ENCODE measurements at regions not wholly inside any gene's neighbourhood (a gene's known extent, or its start where the extent isn't known, plus 50 kb on each side); places are given as distances from the start of the nearest gene placed in this dataset.

DNA sequence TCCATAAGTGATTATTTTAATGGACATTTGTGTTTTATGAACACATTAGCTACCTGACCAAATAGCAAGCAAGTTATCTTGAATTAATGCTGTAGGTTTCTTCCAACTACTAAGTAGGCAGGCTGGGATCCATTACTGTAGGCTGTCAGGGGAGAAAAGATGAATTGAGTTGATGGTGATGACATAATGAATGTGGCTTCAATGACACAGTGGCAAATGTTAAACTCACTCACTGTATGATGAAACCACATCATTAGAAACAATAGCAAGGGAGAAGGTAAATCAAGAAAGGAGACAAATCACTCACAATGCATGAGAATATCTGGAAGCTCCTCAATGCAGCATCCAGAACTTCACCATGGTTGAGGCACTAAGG, 529.7 kb upstream of the CITED2 start:
- TF ChIP-seq, protein P1, sequence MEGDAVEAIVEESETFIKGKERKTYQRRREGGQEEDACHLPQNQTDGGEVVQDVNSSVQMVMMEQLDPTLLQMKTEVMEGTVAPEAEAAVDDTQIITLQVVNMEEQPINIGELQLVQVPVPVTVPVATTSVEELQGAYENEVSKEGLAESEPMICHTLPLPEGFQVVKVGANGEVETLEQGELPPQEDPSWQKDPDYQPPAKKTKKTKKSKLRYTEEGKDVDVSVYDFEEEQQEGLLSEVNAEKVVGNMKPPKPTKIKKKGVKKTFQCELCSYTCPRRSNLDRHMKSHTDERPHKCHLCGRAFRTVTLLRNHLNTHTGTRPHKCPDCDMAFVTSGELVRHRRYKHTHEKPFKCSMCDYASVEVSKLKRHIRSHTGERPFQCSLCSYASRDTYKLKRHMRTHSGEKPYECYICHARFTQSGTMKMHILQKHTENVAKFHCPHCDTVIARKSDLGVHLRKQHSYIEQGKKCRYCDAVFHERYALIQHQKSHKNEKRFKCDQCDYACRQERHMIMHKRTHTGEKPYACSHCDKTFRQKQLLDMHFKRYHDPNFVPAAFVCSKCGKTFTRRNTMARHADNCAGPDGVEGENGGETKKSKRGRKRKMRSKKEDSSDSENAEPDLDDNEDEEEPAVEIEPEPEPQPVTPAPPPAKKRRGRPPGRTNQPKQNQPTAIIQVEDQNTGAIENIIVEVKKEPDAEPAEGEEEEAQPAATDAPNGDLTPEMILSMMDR (IDR thresholded peaks at IDR 0.05; ENCODE audit: low read depth, low read length): no peak
- TF ChIP-seq POLR2A (IDR thresholded peaks at IDR 0.05; ENCODE audit: extremely low read depth, insufficient read length): no peak
- TF ChIP-seq MAX (IDR thresholded peaks at IDR 0.05; ENCODE audit: low read depth, low read length): no peak
